ENCODE measurements at regions not wholly inside any gene's neighbourhood (a gene's known extent, or its start where the extent isn't known, plus 50 kb on each side); places are given as distances from the start of the nearest gene placed in this dataset.

- Histone ChIP-seq H2AK9ac (replicated peaks; ENCODE audit: low read depth, low read length, poor library complexity) (no peak overlapping the region), H2AK5ac (ENCODE audit: low read depth, low read length) (no peak overlapping the region), H4K20me1 (ENCODE audit: insufficient read depth, low read length) (no peaks in the 10 kb centered on the region), H4K5ac (ENCODE audit: low read depth, low read length) (no peak overlapping the region), H2BK20ac (ENCODE audit: low read depth, low read length) (no peak overlapping the region), H3K27ac (ENCODE audit: insufficient read depth, low read length) (no peak overlapping the region), H3K9ac (ENCODE audit: low read depth, low read length) (no peak overlapping the region), H2AFZ (replicated peaks; ENCODE audit: low read length, poor library complexity) (no peak overlapping the region), H3K27me3 (ENCODE audit: control insufficient read depth, insufficient read depth, low read length) (no peaks in the 10 kb centered on the region), H2BK120ac (ENCODE audit: low read depth, low read length) (no peak overlapping the region), H3K23ac (ENCODE audit: low read depth, low read length) (no peak overlapping the region), H3K79me1 (ENCODE audit: low read depth in 1 of 2, low read length in 2 of 2) (no peaks in the 10 kb centered on the region), H3K36me3 (ENCODE audit: control insufficient read depth, insufficient read depth, low read length) (no peaks in the 10 kb centered on the region), H3K4me2 (ENCODE audit: low read depth, low read length) (no peak overlapping the region), H3K18ac (ENCODE audit: low read depth, low read length) (no peak overlapping the region), H3K9me3 (ENCODE audit: control insufficient read depth, insufficient read depth, low read length) (peaks cover 46% of the 10 kb centered on the region), H3K14ac (replicated peaks; ENCODE audit: low read depth, low read length) (no peak overlapping the region), H4K8ac (ENCODE audit: low read depth in 2 of 2, low read length in 2 of 2) (no peak overlapping the region), H3K56ac (ENCODE audit: extremely low read depth, insufficient read depth, low read length) (no peak overlapping the region), H3K4me3 (ENCODE audit: insufficient read depth, low read depth, low read length) (no peak overlapping the region), H3K4ac (ENCODE audit: low read depth, low read length) (no peak overlapping the region), H3K4me1 (ENCODE audit: control insufficient read depth, insufficient read depth, low read length) (no peaks in the 10 kb centered on the region), H3K9me1 (ENCODE audit: insufficient read depth, low read length) (no peaks in the 10 kb centered on the region), H4K91ac (ENCODE audit: insufficient read depth, low read depth, low read length) (no peak overlapping the region), H2BK5ac (ENCODE audit: low read depth, low read length, poor library complexity, severe bottlenecking) (no peak overlapping the region), H2BK15ac (ENCODE audit: low read depth, low read length) (no peak overlapping the region)
- ATAC-seq (ENCODE audit: low read depth) (no peak), DNase-seq (no peak)
- CTCF ChIA-PET = no interaction called here
- intact Hi-C loops (cut with micrococcal nuclease) (no loop called here), in situ Hi-C loops (cut with MboI; ENCODE audit: low sequenced_read_pairs) (no loop called here), dilution Hi-C loops (cut with HindIII; ENCODE audit: low sequenced_read_pairs, unreplicated experiment) (no loop called here)
- POLR2A ChIA-PET (ENCODE audit: unreplicated experiment) = no interaction called here
- BruUV-seq (replicated peaks) = no TSS peak
- TF ChIP-seq FOS (IDR thresholded peaks at IDR 0.05; ENCODE audit: low read depth, low read length) (no peak), CTCF (conservative IDR thresholded peaks at IDR 0.05; ENCODE audit: low read depth, low read length) (no peak), SMC3 (IDR thresholded peaks at IDR 0.05; ENCODE audit: low read depth, low read length) (no peak), MXI1 (IDR thresholded peaks at IDR 0.05; ENCODE audit: borderline replicate concordance, low read depth, low read length) (no peak), USF2 (IDR thresholded peaks at IDR 0.05; ENCODE audit: low read depth, low read length) (no peak), NFE2L2 (IDR thresholded peaks at IDR 0.05; ENCODE audit: low read depth, low read length) (no peak), RAD21 (IDR thresholded peaks at IDR 0.05; ENCODE audit: low read length) (no peak), RCOR1 (IDR thresholded peaks at IDR 0.05; ENCODE audit: insufficient replicate concordance, low read length) (no peak), POLR2A (IDR thresholded peaks at IDR 0.05; ENCODE audit: low read depth, low read length) (no peak), CEBPB (IDR thresholded peaks at IDR 0.05; ENCODE audit: low read depth, low read length) (no peak), CHD1 (IDR thresholded peaks at IDR 0.05; ENCODE audit: low read depth, low read length) (no peak), MAZ (IDR thresholded peaks at IDR 0.05; ENCODE audit: borderline replicate concordance, low read depth, low read length) (no peak), RFX5 (IDR thresholded peaks at IDR 0.05; ENCODE audit: low read depth, low read length) (no peak)
- 48% methylated on average over 4 of the region's 12 CpGs; no CpG with 5 or more reads in 1 of the 2 experiments for WGBS, 2 experiments (ENCODE audit: extremely low coverage in 2 of 2, insufficient read length in 1 of 2)
Measured at GRCh38 chr18:14933049-14933851, 185.3 kb downstream of the ANKRD30B start.
